HCT116 (cell line): ENCODE measurements at regions not wholly inside any gene's neighbourhood (a gene's known extent, or its start where the extent isn't known, plus 50 kb on each side); places are given as distances from the start of the nearest gene placed in this dataset.

Experiments used
- ATAC-seq: fragments of 200-7000 bp; cut with Tn5 transposase; 2 replicates; pipeline ENCODE4 v1.9.1; 2020; ENCODE audit warnings: mild to moderate bottlenecking, moderate library complexity
- BruUV-seq: library from RNA; stranded (reverse); fragments of 400-500 nt; replicated peaks from 2 replicates; lab custom pipeline; 2021; lab: Mats Ljungman, UMichigan
- CTCF ChIA-PET: fragments of 300-600 bp; sonication (Branson Sonifier 250); formaldehyde crosslinking; loops from one replicate; lab custom pipeline; 2021; ENCODE audit warnings: antibody characterized with exemption; lab: Charles Lee
- POLR2A ChIA-PET: fragments of 300-600, 350-600 bp; sonication (Branson Sonifier 250); formaldehyde crosslinking; loops from one replicate; lab custom pipeline; 2021; ENCODE audit warnings: antibody characterized with exemption; lab: Charles Lee
- RAD21 ChIA-PET, 2 experiments: fragments of 300-600 bp; sonication (Branson Sonifier 250); formaldehyde crosslinking; loops; one replicate each; lab custom pipeline; 2023; ENCODE audit warnings: low total read pairs in 2 of 2; ENCODE audit not compliant: uncharacterized antibody in 2 of 2, unreplicated experiment in 2 of 2, low non-redundant PET in 1 of 2; lab: Charles Lee
- DNase-seq: peaks from one replicate; pipeline ENCODE4 v3.0.0-alpha.2; 2010; ENCODE audit warnings: low read depth, low spot score
- H2AFZ ChIP-seq: fragments of 200-600 bp; shearing (Covaris generic), sonication (generic); 2 replicates; pipeline ENCODE4 v1.6.1; 2017; ENCODE audit warnings: low read depth, mixed run types, mixed read lengths, antibody characterized with exemption, low read length; ENCODE audit not compliant: poor library complexity, severe bottlenecking
- H3K27ac ChIP-seq: 2 replicates; pipeline ENCODE4 v1.5.1; 2012; ENCODE audit warnings: low read depth, low read length
- H3K27me3 ChIP-seq: fragments of 200-600 bp; sonication (generic); 2 replicates; pipeline ENCODE4 v1.6.1; 2016; ENCODE audit warnings: mixed run types, low read length, mixed read lengths; ENCODE audit not compliant: insufficient read depth
- H3K36me3 ChIP-seq, 2 experiments: fragments of 200-500 bp in 1 of 2; fragments of 200-600 bp in 1 of 2; sonication (Bioruptor generic) in 1 of 2; sonication (generic) in 1 of 2; 2 replicates each; pipeline versions ENCODE4 v1.5.1 to v1.6.1; 2014 to 2016; ENCODE audit warnings: low read length in 2 of 2, inconsistent platforms in 1 of 2, mixed read lengths in 1 of 2, mixed run types in 1 of 2; ENCODE audit not compliant: insufficient read depth in 2 of 2, control insufficient read depth in 1 of 2
- H3K4me1 ChIP-seq, 2 experiments: fragments of 200-600 bp in 1 of 2; sonication (generic) in 1 of 2; 2 replicates each; pipeline versions ENCODE4 v1.5.1 to v1.6.1; 2012 to 2017; ENCODE audit warnings: low read length in 2 of 2, inconsistent platforms in 1 of 2, mild to moderate bottlenecking in 1 of 2, mixed read lengths in 1 of 2, mixed run types in 1 of 2, moderate library complexity in 1 of 2; ENCODE audit not compliant: insufficient read depth in 2 of 2, control insufficient read depth in 1 of 2
- H3K4me2 ChIP-seq: fragments of 200-600 bp; sonication (generic); 2 replicates; pipeline ENCODE4 v1.6.1; 2017; ENCODE audit warnings: mixed run types, low read length, mixed read lengths
- H3K4me3 ChIP-seq, 2 experiments: fragments of 200-600 bp in 1 of 2; sonication (generic) in 1 of 2; replicated peaks in 1 of 2; 2 replicates each; pipeline ENCODE4 v1.5.1; 2011 to 2016; ENCODE audit warnings: low read length in 2 of 2, control low read depth in 1 of 2, low read depth in 1 of 2, mild to moderate bottlenecking in 1 of 2, mixed read lengths in 1 of 2, mixed run types in 1 of 2
- H3K79me2 ChIP-seq: fragments of 200-600 bp; sonication (generic); 2 replicates; pipeline ENCODE4 v1.6.1; 2017; ENCODE audit warnings: mild to moderate bottlenecking, mixed run types, low read length, moderate library complexity, mixed read lengths; ENCODE audit not compliant: insufficient read depth
- H3K9ac ChIP-seq: fragments of 200-600 bp; sonication (generic); 2 replicates; pipeline ENCODE4 v1.6.1; 2016; ENCODE audit warnings: low read length, mixed read lengths
- H3K9me2 ChIP-seq: fragments of 200-600 bp; sonication (generic), shearing (Covaris generic); 2 replicates; pipeline ENCODE4 v1.6.1; 2017; ENCODE audit warnings: mixed run types, mild to moderate bottlenecking, moderate library complexity; ENCODE audit not compliant: insufficient read depth
- H3K9me3 ChIP-seq, 2 experiments: fragments of 200-500 bp in 1 of 2; fragments of 200-600 bp in 1 of 2; sonication (Bioruptor generic) in 1 of 2; sonication (generic) in 1 of 2; 2 replicates each; pipeline ENCODE4 v1.6.1; 2014 to 2017; ENCODE audit warnings: low read length in 2 of 2, mixed read lengths in 2 of 2, inconsistent platforms in 1 of 2, low read depth in 1 of 2, mild to moderate bottlenecking in 1 of 2, mixed run types in 1 of 2, moderate library complexity in 1 of 2; ENCODE audit not compliant: control insufficient read depth in 1 of 2, insufficient read depth in 1 of 2
- H4K20me1 ChIP-seq: fragments of 200-600 bp; sonication (generic), shearing (Covaris generic); 2 replicates; pipeline ENCODE4 v1.6.1; 2017; ENCODE audit warnings: mixed run types, mild to moderate bottlenecking, moderate library complexity; ENCODE audit not compliant: insufficient read depth
- CBX3 ChIP-seq: IDR thresholded peaks from 2 replicates; pipeline ENCODE4 v1.6.1; 2012; ENCODE audit warnings: low read depth
- CEBPB ChIP-seq: IDR thresholded peaks from 2 replicates; pipeline ENCODE4 v1.6.1; 2012; ENCODE audit warnings: low read depth
- EGR1 ChIP-seq: IDR thresholded peaks from 2 replicates; pipeline ENCODE4 v1.6.1; 2012; ENCODE audit warnings: low read depth
- ELF1 ChIP-seq: IDR thresholded peaks from 2 replicates; pipeline ENCODE4 v1.6.1; 2012; ENCODE audit warnings: low read depth, borderline replicate concordance
- EZH2 ChIP-seq: fragments of 200-600 bp; sonication (generic); IDR thresholded peaks from 2 replicates; pipeline ENCODE4 v1.6.1; 2017; ENCODE audit warnings: antibody characterized with exemption, mixed run types
- EZH2phosphoT487 ChIP-seq: fragments of 200-600 bp; IDR thresholded peaks from 2 replicates; pipeline ENCODE4 v1.6.1; 2018; ENCODE audit warnings: antibody characterized with exemption, borderline replicate concordance
- FOSL1 ChIP-seq: IDR thresholded peaks from 2 replicates; pipeline ENCODE4 v1.6.1; 2012; ENCODE audit warnings: low read depth
- JUND ChIP-seq: IDR thresholded peaks from 2 replicates; pipeline ENCODE4 v1.6.1; 2012
- POLR2A ChIP-seq: IDR thresholded peaks from 2 replicates; pipeline ENCODE4 v1.7.0; 2011; ENCODE audit warnings: borderline replicate concordance; ENCODE audit not compliant: insufficient read depth, insufficient read length; ENCODE audit errors: extremely low read depth
- POLR2AphosphoS5 ChIP-seq: IDR thresholded peaks from 2 replicates; pipeline ENCODE4 v1.6.1; 2011; ENCODE audit warnings: mild to moderate bottlenecking, low read depth, low read length, moderate library complexity
- RAD21 ChIP-seq: IDR thresholded peaks from 2 replicates; pipeline ENCODE4 v1.6.1; 2012; ENCODE audit warnings: low read depth, mild to moderate bottlenecking
- SIN3A ChIP-seq: IDR thresholded peaks from 2 replicates; pipeline ENCODE4 v1.6.1; 2012; ENCODE audit warnings: low read depth
- SP1 ChIP-seq: IDR thresholded peaks from 2 replicates; pipeline ENCODE4 v1.6.1; 2012; ENCODE audit warnings: low read depth
- SRF ChIP-seq: IDR thresholded peaks from 2 replicates; pipeline ENCODE4 v1.6.1; 2012; ENCODE audit warnings: low read depth
- TCF7L2 ChIP-seq: IDR thresholded peaks from 2 replicates; pipeline ENCODE4 v1.7.0; 2011; ENCODE audit warnings: borderline replicate concordance, inconsistent platforms; ENCODE audit not compliant: insufficient read depth, insufficient read length; ENCODE audit errors: extremely low read depth
- ZFX ChIP-seq: fragments of 450-650 bp; IDR thresholded peaks from 2 replicates; pipeline ENCODE4 v1.6.1; 2017
- ZNF274 ChIP-seq: fragments of 200-500 bp; sonication (Bioruptor generic); IDR thresholded peaks from 2 replicates; pipeline ENCODE4 v1.6.1; 2014; ENCODE audit warnings: mild to moderate bottlenecking, low read depth, low read length, inconsistent platforms
- intact Hi-C: fragments of 100-400 bp; cut with micrococcal nuclease; formaldehyde crosslinking; loops from 2 replicates; pipeline ENCODE4 v1.10.0; 2022
- TF ChIP-seq, protein P1 (sequence below): IDR thresholded peaks from 2 replicates; pipeline ENCODE4 v1.6.1; 2012
- TF ChIP-seq, protein P2 (sequence below): IDR thresholded peaks from 2 replicates; pipeline ENCODE4 v1.6.1; 2012
- TF ChIP-seq, protein P3 (sequence below): IDR thresholded peaks from 2 replicates; pipeline ENCODE4 v1.6.1; 2011; ENCODE audit warnings: mild to moderate bottlenecking, low read length, moderate library complexity; ENCODE audit not compliant: insufficient replicate concordance; ENCODE audit errors: extremely low read depth

DNA sequence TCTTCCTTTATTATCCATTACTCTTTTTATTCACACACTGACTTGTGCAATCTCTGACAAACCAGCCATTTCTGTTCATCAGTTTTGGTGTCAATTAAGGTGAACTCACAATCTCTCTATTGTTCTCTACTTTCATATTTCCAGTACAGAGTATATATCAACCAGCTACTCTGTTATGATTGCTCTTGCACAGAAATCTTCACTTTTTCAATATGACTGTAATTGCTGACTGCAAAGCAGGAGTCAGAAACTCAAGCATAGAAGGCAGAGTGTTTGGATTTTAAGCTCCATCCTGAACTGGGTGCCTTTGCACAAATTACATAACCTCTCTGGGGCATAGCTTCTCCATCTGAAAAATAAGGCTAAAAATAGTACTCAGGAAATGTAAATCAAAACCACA lies 1042.0 kb downstream of the GRM8 start:
- intact Hi-C loops = loop anchor here (1.0 kb wide), 1 partner anchor 40 kb away; no protein-coding TSS in a partner anchor
- no peak overlapping the region for H3K27ac ChIP-seq
- BruUV-seq = no TSS peak
- ChIA-PET POLR2A (no interaction called here), CTCF (no interaction called here), RAD21 (no interaction called here)
- no peak overlapping the region for H3K4me2 ChIP-seq
- H3K4me3 ChIP-seq = no peak overlapping the region
- no peak overlapping the region for H2AFZ ChIP-seq
- no peak overlapping the region for H3K9ac ChIP-seq
- DNase-seq (no peak), ATAC-seq (no peak)
- H3K79me2 ChIP-seq = no peaks in the 10 kb centered on the region
- H3K4me1 ChIP-seq = no peaks in the 10 kb centered on the region
- TF ChIP-seq FOSL1 (no peak), EZH2phosphoT487 (no peak), ZFX (no peak), RAD21 (no peak)
- TF ChIP-seq, protein P1, sequence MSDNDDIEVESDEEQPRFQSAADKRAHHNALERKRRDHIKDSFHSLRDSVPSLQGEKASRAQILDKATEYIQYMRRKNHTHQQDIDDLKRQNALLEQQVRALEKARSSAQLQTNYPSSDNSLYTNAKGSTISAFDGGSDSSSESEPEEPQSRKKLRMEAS = no peak
- TF ChIP-seq, protein P2, sequence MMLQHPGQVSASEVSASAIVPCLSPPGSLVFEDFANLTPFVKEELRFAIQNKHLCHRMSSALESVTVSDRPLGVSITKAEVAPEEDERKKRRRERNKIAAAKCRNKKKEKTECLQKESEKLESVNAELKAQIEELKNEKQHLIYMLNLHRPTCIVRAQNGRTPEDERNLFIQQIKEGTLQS = no peak
- H3K36me3 ChIP-seq = no peaks in the 10 kb centered on the region
- H4K20me1 ChIP-seq = no peaks in the 10 kb centered on the region
- H3K9me3 ChIP-seq = no peaks in the 10 kb centered on the region
- no peaks in the 10 kb centered on the region for H3K9me2 ChIP-seq
- H3K27me3 ChIP-seq = no peaks in the 10 kb centered on the region

DNA sequence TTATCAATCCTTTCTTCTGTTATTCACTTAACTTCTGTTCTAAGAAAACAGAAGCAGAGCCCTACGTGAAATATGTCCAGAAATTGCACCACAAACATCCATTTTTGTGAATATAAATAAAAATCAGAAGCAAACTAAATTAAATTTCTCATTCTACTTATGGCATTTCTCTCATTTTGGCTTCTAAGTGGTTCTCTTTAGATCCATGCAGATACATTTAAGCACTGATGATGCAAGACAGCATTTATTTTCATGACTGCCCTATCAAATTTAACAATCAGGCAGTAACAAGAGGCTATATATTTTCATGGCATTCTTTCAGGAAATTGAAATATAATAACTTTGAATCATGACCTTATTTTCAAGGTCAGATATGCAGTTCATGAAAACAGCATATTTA lies 1049.6 kb downstream of the GRM8 start:
- H3K27me3 ChIP-seq = no peaks in the 10 kb centered on the region
- H3K79me2 ChIP-seq = no peaks in the 10 kb centered on the region
- no peak overlapping the region for H3K4me2 ChIP-seq
- no peaks in the 10 kb centered on the region for H3K36me3 ChIP-seq
- H3K4me1 ChIP-seq = no peaks in the 10 kb centered on the region
- H3K9ac ChIP-seq = no peak overlapping the region
- DNase-seq = no peak
- intact Hi-C loops = no loop called here
- BruUV-seq = no TSS peak
- H4K20me1 ChIP-seq = no peaks in the 10 kb centered on the region
- no peak for ATAC-seq
- ChIA-PET RAD21 (no interaction called here), CTCF (no interaction called here), POLR2A (no interaction called here)
- no peak overlapping the region for H3K4me3 ChIP-seq
- no peak overlapping the region for H3K27ac ChIP-seq
- TF ChIP-seq EZH2 (no peak), JUND (no peak), CBX3 (no peak), RAD21 (no peak), EGR1 (no peak), FOSL1 (no peak), CEBPB (no peak), SIN3A (no peak), SP1 (no peak), EZH2phosphoT487 (no peak), SRF (no peak), TCF7L2 (no peak), ZNF274 (no peak), POLR2AphosphoS5 (no peak), POLR2A (no peak), ZFX (no peak), ELF1 (no peak)
- TF ChIP-seq, protein P2 = no peak
- TF ChIP-seq, protein P3, sequence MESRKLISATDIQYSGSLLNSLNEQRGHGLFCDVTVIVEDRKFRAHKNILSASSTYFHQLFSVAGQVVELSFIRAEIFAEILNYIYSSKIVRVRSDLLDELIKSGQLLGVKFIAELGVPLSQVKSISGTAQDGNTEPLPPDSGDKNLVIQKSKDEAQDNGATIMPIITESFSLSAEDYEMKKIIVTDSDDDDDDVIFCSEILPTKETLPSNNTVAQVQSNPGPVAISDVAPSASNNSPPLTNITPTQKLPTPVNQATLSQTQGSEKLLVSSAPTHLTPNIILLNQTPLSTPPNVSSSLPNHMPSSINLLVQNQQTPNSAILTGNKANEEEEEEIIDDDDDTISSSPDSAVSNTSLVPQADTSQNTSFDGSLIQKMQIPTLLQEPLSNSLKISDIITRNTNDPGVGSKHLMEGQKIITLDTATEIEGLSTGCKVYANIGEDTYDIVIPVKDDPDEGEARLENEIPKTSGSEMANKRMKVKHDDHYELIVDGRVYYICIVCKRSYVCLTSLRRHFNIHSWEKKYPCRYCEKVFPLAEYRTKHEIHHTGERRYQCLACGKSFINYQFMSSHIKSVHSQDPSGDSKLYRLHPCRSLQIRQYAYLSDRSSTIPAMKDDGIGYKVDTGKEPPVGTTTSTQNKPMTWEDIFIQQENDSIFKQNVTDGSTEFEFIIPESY = no peak
- TF ChIP-seq, protein P1 = no peak
- H3K9me3 ChIP-seq = no peaks in the 10 kb centered on the region
- no peak overlapping the region for H2AFZ ChIP-seq
- H3K9me2 ChIP-seq = no peaks in the 10 kb centered on the region
